ENCODE measurements at regions not wholly inside any gene's neighbourhood (a gene's known extent, or its start where the extent isn't known, plus 50 kb on each side); places are given as distances from the start of the nearest gene placed in this dataset.

GRCh38 chr18:25834061-25834460 is 256.4 kb downstream of the SS18 start:
- Histone ChIP-seq H3K4me3 (no peak overlapping the region), H3K27ac (no peak overlapping the region), H3K27me3 (no peaks in the 10 kb centered on the region), H3K4me1 (peaks cover 0 to 15% (median 2%) of the 10 kb centered on the region in 4 donors), H3K36me3 (no peaks in the 10 kb centered on the region), H3K9me3 (no peaks in the 10 kb centered on the region)
- no peak for DNase-seq
- 81 to 89% (median 85%) methylated on average over 8 of the region's 8 CpGs for WGBS, 5 donors
- no peak for TF ChIP-seq POLR2A (IDR thresholded peaks at IDR 0.05)
- no peak for TF ChIP-seq EP300 (IDR thresholded peaks at IDR 0.05)
- no peak for TF ChIP-seq POLR2AphosphoS5 (IDR thresholded peaks at IDR 0.05)
- TF ChIP-seq CTCF (IDR thresholded peaks at IDR 0.05) = no peak
- intact Hi-C loops (cut with DNase I; ENCODE audit: low total_unique reads) = loop anchor here (10.0 kb wide), 1 partner anchor 959 kb away; no protein-coding TSS in a partner anchor

- DNase-seq = peak; percentile 55 to 79
Measured at GRCh38 chr18:25832001-25832604, 258.3 kb downstream of the SS18 start.

GRCh38 chr18:25831301-25831701 is 259.1 kb downstream of the SS18 start:
- peaks cover 0 to 15% (median 2%) of the 10 kb centered on the region in 4 donors for H3K4me1 ChIP-seq
- intact Hi-C loops (cut with DNase I; ENCODE audit: low total_unique reads) = loop anchor here (10.0 kb wide), 1 partner anchor 956 kb away; no protein-coding TSS in a partner anchor
- WGBS, 5 donors = 76 to 90% (median 79%) methylated on average over 5 of the region's 5 CpGs
- no peaks in the 10 kb centered on the region for H3K27me3 ChIP-seq
- no peak for TF ChIP-seq POLR2A (IDR thresholded peaks at IDR 0.05)
- TF ChIP-seq EP300 (IDR thresholded peaks at IDR 0.05) = no peak
- TF ChIP-seq CTCF (IDR thresholded peaks at IDR 0.05) = no peak
- no peak for TF ChIP-seq POLR2AphosphoS5 (IDR thresholded peaks at IDR 0.05)
- no peak overlapping the region for H3K4me3 ChIP-seq
- no peak for DNase-seq
- H3K9me3 ChIP-seq = no peaks in the 10 kb centered on the region
- H3K27ac ChIP-seq = no peak overlapping the region
- no peaks in the 10 kb centered on the region for H3K36me3 ChIP-seq

More at GRCh38 chr18:25832001-25832604, 258.3 kb downstream of the SS18 start:
- intact Hi-C loops (cut with DNase I; ENCODE audit: low total_unique reads) = loop anchor here (10.0 kb wide), 1 partner anchor 957 kb away; no protein-coding TSS in a partner anchor
- Histone ChIP-seq H3K36me3 (no peaks in the 10 kb centered on the region), H3K4me3 (no peak overlapping the region), H3K27me3 (no peaks in the 10 kb centered on the region), H3K9me3 (no peaks in the 10 kb centered on the region), H3K4me1 (peaks cover 0 to 15% (median 2%) of the 10 kb centered on the region in 4 donors), H3K27ac (no peak overlapping the region)
- 26 to 34% (median 28%) methylated on average over 3 of the region's 3 CpGs for WGBS, 5 donors
- TF ChIP-seq CTCF (IDR thresholded peaks at IDR 0.05) (peak in 5 of 7 experiments; percentile 28 to 70 (median 48)), POLR2A (IDR thresholded peaks at IDR 0.05) (no peak)

GRCh38 chr18:25830787-25831186 is 259.6 kb downstream of the SS18 start:
- DNase-seq = peak; percentile 34 to 51
- H3K27me3 ChIP-seq = no peaks in the 10 kb centered on the region
- peaks cover 0 to 18% (median 2%) of the 10 kb centered on the region in 4 donors for H3K4me1 ChIP-seq
- no peaks in the 10 kb centered on the region for H3K36me3 ChIP-seq
- intact Hi-C loops (cut with DNase I; ENCODE audit: low total_unique reads) = loop anchor here (10.0 kb wide), 1 partner anchor 956 kb away; no protein-coding TSS in a partner anchor
- TF ChIP-seq EP300 (IDR thresholded peaks at IDR 0.05) (no peak), POLR2A (IDR thresholded peaks at IDR 0.05) (no peak), CTCF (IDR thresholded peaks at IDR 0.05) (no peak), POLR2AphosphoS5 (IDR thresholded peaks at IDR 0.05) (no peak)
- no peak overlapping the region for H3K27ac ChIP-seq
- H3K4me3 ChIP-seq = no peak overlapping the region
- H3K9me3 ChIP-seq = no peaks in the 10 kb centered on the region
- 48 to 75% (median 61%) methylated on average over 2 of the region's 2 CpGs for WGBS, 5 donors
